Uterus (tissue), 3 donors: ENCODE measurements at regions not wholly inside any gene's neighbourhood (a gene's known extent, or its start where the extent isn't known, plus 50 kb on each side); places are given as distances from the start of the nearest gene placed in this dataset.

Source experiments
- DNase-seq, 2 donors: peaks; one replicate each; pipeline ENCODE4 v3.0.0-alpha.2; 2019 to 2020
- H3K27ac ChIP-seq, 2 donors: fragments of 200-600 bp; sonication (generic); 1 replicate in 1 of 2; 2 replicates in 1 of 2; pipeline ENCODE4 v1.5.1; 2016 to 2018
- H3K27me3 ChIP-seq, 2 donors: fragments of 200-600 bp; sonication (generic); one replicate each; pipeline ENCODE4 v1.5.1; 2018 to 2019; ENCODE audit warnings: control low read depth in 1 of 2
- H3K36me3 ChIP-seq, 2 donors: fragments of 200-600 bp; sonication (generic); one replicate each; pipeline ENCODE4 v1.5.1; 2019; ENCODE audit warnings: control low read depth in 1 of 2
- H3K4me1 ChIP-seq, 2 donors: fragments of 200-600 bp; sonication (generic); one replicate each; pipeline ENCODE4 v1.5.1; 2018 to 2019; ENCODE audit warnings: control low read depth in 1 of 2
- H3K4me3 ChIP-seq, 2 donors: fragments of 200-600 bp; sonication (generic); 1 replicate in 1 of 2; 2 replicates in 1 of 2; pipeline ENCODE4 v1.5.1; 2018 to 2019; ENCODE audit warnings: mild to moderate bottlenecking in 1 of 2
- H3K9me3 ChIP-seq, 2 donors: fragments of 200-600 bp; sonication (generic); one replicate each; pipeline ENCODE4 v1.5.1; 2019; ENCODE audit warnings: control low read depth in 1 of 2
- CTCF ChIP-seq, 4 experiments: fragments of 200-600 bp in 2 of 4; fragments of 450-650 bp in 2 of 4; sonication (generic) in 2 of 4; IDR thresholded peaks; one replicate each; pipeline ENCODE4 v1.5.1; 2016 to 2019; ENCODE audit warnings: antibody characterized with exemption in 4 of 4, mild to moderate bottlenecking in 2 of 4, moderate library complexity in 1 of 4
- POLR2A ChIP-seq, 2 donors: fragments of 450-650 bp; IDR thresholded peaks; one replicate each; pipeline ENCODE4 v1.6.1; 2016; ENCODE audit warnings: antibody characterized with exemption in 2 of 2, mild to moderate bottlenecking in 1 of 2, moderate library complexity in 1 of 2
- intact Hi-C: fragments of 100-400 bp; cut with DNase I; formaldehyde crosslinking; loops from one replicate; pipeline ENCODE4 v1.15.1; 2023; ENCODE audit warnings: low total_unique reads
- donor health status: DM: yes; HTN: yes; CAD: no.

- H3K27ac ChIP-seq: no peak overlapping the region
- H3K27me3 ChIP-seq: no peaks in the 10 kb centered on the region
- H3K36me3 ChIP-seq: no peaks in the 10 kb centered on the region
- no peak for TF ChIP-seq CTCF (IDR thresholded peaks at IDR 0.05)
- no peak for TF ChIP-seq POLR2A (IDR thresholded peaks at IDR 0.05)
- no peaks in the 10 kb centered on the region for H3K9me3 ChIP-seq
- H3K4me3 ChIP-seq: no peak overlapping the region
- DNase-seq: no peak
- intact Hi-C loops: loop anchor here (10.0 kb wide), 1 partner anchor 321 kb away; no protein-coding TSS in a partner anchor
- H3K4me1 ChIP-seq: no peaks in the 10 kb centered on the region
Measured at GRCh38 chr1:115465802-115466363, 127.8 kb upstream of the NGF start.

- no peak for TF ChIP-seq CTCF (IDR thresholded peaks at IDR 0.05)
- TF ChIP-seq POLR2A (IDR thresholded peaks at IDR 0.05): no peak
- no peak for DNase-seq
- intact Hi-C loops: loop anchor here (10.0 kb wide), 1 partner anchor 319 kb away; no protein-coding TSS in a partner anchor
Measured at GRCh38 chr1:115463347-115463746, 125.3 kb upstream of the NGF start.

GRCh38 chr1:115462566-115463076 is 124.6 kb upstream of the NGF start:
- no peaks in the 10 kb centered on the region for H3K27me3 ChIP-seq
- no peaks in the 10 kb centered on the region for H3K4me1 ChIP-seq
- intact Hi-C loops: loop anchor here (10.0 kb wide), 1 partner anchor 318 kb away; no protein-coding TSS in a partner anchor
- H3K4me3 ChIP-seq: no peak overlapping the region
- no peaks in the 10 kb centered on the region for H3K9me3 ChIP-seq
- DNase-seq: no peak
- H3K36me3 ChIP-seq: no peaks in the 10 kb centered on the region
- H3K27ac ChIP-seq: no peak overlapping the region
- TF ChIP-seq CTCF (IDR thresholded peaks at IDR 0.05) (no peak), POLR2A (IDR thresholded peaks at IDR 0.05) (no peak)

More at GRCh38 chr1:115463347-115463746, 125.3 kb upstream of the NGF start:
- no peak overlapping the region for H3K4me3 ChIP-seq
- no peaks in the 10 kb centered on the region for H3K9me3 ChIP-seq
- no peak overlapping the region for H3K27ac ChIP-seq
- no peaks in the 10 kb centered on the region for H3K27me3 ChIP-seq
- no peaks in the 10 kb centered on the region for H3K4me1 ChIP-seq
- no peaks in the 10 kb centered on the region for H3K36me3 ChIP-seq

- Histone ChIP-seq H3K27me3 (no peaks in the 10 kb centered on the region), H3K4me1 (no peaks in the 10 kb centered on the region), H3K36me3 (no peaks in the 10 kb centered on the region), H3K9me3 (no peaks in the 10 kb centered on the region), H3K27ac (no peak overlapping the region), H3K4me3 (no peak overlapping the region)
- DNase-seq: no peak
- intact Hi-C loops: loop anchor here (10.0 kb wide), 1 partner anchor 317 kb away; no protein-coding TSS in a partner anchor
- TF ChIP-seq POLR2A (IDR thresholded peaks at IDR 0.05) (no peak), CTCF (IDR thresholded peaks at IDR 0.05) (no peak)
Measured at GRCh38 chr1:115461526-115461925, 123.5 kb upstream of the NGF start.

GRCh38 chr1:115459161-115459560 is 121.1 kb upstream of the NGF start:
- Histone ChIP-seq H3K4me1 (no peaks in the 10 kb centered on the region), H3K36me3 (no peaks in the 10 kb centered on the region), H3K27ac (no peak overlapping the region), H3K4me3 (no peak overlapping the region), H3K27me3 (no peaks in the 10 kb centered on the region), H3K9me3 (no peaks in the 10 kb centered on the region)
- intact Hi-C loops: no loop called here
- TF ChIP-seq CTCF (IDR thresholded peaks at IDR 0.05): no peak
- TF ChIP-seq POLR2A (IDR thresholded peaks at IDR 0.05): no peak
- no peak for DNase-seq
